NCI-H187 (cell line): ENCODE measurements at regions not wholly inside any gene's neighbourhood (a gene's known extent, or its start where the extent isn't known, plus 50 kb on each side); places are given as distances from the start of the nearest gene placed in this dataset.

Source experiments
- DNase-seq, 2 experiments: peaks; one replicate each; lab custom pipeline; 2025; lab: John Stamatoyannopoulos, UW

DNA sequence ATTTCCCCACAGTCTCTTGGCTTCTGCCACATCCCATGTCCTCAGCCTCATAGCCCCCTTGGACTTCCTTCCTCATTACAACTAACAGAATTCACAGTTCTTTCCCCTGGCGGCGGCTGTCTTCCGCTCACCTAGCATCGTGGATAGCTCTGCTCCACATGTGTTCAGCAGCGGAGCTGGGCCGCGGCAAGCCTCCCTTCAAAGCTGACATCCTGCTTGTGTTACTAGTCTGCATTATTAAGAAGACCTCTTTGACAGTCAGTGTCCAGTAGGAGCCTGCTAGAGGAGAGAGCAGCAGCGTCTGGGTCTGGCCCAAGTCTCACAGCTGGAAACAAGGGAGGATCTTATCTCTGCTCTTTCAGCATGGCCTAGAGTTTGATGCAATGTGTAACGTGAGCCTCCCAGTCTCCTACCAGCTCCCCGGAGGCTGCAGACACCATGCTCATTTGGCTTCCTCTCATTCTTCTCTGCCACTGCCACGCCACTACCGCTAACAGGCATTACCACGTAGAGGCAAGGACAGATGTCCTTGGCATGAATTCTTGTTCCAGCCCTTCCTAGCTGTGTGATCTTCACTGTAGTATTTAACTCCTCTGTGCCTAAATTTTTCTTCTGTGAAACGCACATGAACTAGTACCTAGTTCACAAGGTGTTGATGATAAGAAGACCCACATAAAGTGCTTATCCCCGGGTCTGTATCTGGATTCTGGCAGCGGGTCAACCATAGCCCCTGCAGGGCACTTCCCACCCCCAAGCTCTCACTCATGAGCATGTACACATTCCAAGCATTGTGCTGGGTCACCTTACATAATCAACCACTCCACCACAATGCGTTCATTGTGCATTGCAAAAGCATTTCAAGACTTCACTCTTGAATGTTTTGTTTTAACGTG, 107.1 kb upstream of the BACH2 start:
- DNase-seq = no peak

DNA sequence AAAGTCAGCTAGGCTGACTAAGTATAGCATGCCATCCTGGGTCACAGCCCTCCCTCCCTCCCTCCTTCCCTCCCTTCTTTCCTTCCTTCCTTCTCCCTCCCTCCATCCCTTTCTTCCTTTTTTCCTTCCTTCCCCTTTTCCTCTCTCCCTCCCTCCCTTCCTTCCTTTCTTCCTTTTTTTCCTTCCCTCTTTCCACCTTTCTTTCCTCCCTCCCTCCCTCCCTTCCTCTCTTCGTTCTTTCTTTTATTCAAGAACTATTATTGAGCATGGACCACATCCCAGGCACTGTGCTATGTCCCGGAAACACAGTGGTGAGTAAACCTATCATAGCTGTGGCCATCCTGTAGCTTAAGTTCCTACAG, 106.2 kb upstream of the BACH2 start:
- DNase-seq = no peak

DNA sequence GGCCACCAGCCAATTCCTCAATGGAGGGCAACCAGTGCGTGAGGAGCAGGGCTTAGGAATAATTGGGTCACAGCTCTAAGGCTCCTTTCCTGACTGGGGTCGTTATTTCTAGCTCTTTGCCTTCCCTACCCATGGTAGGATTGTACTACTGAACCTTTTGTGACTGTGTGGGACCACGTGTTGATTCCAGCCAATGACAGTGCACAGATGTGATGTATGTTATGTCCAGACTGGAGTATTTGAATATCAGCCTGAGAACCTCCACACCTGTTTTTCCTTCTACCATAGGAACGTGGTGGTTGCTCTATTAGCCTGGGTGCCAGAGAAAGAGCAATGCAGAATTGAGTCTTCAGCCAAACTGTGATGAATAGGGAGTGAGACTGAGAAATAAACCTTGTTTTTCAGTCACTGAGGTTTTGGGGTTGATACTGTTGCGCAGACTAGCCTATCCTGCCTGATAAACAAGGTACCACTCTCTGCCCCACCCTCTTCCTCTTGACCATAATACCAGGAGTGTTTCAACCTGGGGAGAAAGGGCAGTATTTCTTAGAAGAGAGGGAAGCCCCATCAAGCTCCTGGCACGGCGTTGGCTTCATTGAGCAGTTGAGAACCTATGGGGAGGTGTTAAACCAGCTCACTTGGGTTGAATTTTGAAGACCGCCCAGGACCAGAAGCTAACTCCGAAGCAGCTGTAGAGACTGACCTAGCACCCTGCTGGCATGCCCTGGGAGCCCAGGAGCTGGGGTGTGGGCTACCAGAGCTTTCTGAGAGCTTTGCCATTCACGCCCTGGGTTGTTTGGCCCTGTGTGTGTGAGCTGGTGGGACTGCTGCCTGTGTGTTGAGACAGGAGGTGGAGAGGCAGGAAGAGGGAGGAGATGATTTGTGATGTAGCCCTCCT, 105.5 kb upstream of the BACH2 start:
- no peak for DNase-seq

DNA sequence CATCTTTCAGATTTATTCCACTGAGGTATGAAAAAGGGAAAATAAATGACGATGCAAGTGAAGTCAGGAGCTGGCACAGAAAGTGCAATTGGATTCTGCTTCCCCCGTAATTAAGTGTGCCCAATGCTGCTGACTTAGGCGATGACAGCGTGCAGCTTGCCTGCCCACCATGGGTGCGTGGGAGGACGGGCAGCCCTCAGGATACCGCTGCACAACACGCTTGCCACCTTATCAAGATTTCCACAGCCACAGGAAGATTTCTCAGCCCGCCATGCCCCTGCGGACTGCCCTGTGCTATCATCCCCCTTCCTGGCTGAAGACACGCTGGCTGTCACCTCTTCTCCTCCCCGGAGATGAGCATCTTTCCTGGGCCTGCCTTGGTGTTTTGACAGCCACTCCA, 103.3 kb upstream of the BACH2 start:
- DNase-seq = no peak

DNA sequence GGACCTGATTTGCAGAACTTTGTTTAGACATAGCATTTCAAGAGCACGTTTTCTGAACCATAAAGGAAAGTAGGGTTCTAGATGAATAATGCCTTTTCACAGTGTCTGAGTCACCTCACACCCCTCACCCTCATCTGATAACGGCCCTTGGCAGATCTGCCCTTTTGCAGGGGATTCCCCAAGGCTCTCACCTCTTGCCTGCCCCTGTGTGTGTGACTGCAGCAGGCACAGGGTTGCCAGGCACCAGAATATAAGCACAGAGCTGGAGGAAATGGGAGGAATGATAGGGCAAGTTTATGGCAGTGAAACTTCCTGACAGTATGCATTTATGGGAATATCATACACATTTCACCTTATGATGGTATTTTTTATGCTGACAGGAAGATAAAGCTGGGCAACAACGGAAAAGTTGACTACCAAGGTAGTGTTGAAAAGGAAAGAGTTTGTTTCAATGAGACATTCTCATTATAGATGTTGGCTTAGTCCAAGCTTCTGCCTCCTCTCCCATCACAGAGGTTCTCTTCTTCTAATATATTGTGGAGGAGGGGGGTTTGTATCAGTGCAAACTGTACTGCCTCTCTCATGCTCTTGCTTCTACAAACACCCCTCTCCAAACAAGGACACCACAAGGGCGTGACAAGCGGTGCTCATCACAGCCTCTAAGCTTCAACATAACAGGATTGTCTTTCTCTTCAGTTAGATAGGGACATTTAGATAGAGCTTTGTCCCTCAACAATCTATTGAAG, 101.5 kb upstream of the BACH2 start:
- no peak for DNase-seq

DNA sequence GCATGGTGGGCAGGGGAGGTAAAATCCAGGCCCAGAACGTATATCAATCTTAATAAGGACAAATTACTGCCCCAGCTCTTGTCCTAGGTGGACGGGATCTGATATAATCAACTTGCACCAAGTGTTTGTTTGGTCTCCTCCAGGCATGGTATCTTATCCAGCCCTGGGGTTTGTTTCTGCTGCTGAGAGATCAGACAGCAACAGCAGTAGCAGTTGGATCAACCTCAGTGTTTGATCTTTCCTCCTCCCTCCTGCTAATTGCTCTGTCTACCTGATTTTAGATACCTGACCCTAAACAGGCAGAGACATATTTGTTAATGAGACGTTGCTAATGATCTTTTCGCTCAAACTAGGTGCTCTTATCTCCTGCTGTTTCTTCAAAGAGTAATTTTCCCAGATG, 100.4 kb upstream of the BACH2 start:
- DNase-seq = no peak

DNA sequence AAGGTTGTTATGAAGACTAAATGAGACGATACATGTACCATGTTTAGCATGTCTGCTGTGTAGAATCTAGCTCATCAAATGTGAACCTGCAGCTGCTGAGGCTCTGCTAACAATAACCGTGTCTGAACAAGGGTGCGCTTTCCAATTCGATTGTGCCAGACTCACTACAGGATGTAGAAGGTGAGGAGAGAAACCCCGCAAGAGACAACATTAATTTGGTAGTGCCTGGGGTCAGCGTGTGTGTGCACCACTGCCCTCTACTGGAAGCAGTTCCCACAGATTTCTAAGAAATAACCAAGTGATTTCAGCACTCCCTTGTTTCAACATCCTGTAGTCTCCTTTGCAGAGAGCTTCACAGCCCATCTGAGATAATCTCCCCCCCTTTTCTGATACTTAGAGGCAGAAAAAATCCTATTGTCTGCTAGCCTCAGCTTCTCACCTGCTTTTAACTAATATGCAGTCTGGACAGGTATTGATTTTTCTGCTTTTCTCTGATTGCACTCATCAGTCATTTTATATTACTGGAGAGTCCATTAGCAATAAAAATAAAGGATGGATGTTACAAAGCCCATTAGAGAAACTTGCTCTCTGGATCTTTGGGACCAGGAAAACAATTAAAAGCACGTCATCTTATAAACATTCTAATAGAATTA, 96.7 kb upstream of the BACH2 start:
- DNase-seq = peak; percentile 22 to 40

DNA sequence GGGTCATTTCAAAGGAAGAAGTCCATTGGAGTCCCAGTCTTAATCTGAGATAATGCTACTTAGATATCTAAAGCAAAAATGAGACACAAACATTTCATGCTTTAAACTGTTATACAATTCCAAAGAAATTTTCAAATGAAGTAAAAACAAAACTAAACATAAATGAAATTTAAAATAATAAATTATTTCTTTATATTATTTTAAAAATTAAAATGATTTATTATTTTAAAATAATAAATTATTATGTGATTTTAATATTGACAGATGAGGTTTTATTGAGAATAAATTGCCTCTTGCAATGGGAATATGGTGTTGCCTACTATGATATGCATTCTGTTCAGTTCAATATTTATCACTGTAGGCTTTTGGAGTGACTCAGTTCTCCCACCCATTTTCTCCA, 93.7 kb upstream of the BACH2 start:
- no peak for DNase-seq

DNA sequence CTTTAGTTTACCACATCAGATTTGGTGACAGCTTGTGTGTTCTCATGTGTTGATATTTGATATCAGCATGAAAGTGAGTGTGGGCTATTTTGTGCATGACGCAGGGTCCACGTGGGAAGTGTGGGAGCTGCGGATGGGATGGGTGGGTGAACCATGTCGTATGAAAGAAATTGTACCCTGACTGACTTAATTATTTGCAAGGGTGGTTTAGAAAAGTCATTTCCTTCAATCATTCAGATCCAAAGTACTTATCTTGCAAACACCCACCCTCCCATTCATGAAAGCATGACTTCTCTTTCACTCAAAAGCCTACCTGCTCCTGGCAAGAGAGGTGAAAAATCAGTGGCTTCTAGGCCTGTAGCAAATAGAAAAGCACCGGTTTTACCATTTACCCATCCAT, 91.8 kb upstream of the BACH2 start:
- DNase-seq = no peak

DNA sequence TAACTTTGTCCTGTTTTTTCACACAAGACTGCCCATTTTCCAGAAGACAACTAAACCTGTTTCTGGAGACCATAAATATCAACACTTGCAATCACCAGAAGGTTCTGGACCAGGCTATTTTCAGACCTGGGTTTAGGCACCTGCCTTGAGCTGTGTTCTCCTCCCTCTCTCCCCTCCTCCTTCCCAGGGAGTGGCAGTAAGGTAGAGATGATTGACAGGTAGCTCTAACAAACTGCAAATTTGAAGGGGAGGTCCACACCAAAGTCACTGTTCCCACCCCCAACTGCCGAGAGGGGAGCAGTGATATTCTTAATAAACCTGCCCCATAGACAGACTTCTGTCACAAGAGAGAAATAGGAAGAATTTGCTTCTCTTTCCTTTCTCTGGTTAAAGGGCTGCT, 91.2 kb upstream of the BACH2 start:
- no peak for DNase-seq

DNA sequence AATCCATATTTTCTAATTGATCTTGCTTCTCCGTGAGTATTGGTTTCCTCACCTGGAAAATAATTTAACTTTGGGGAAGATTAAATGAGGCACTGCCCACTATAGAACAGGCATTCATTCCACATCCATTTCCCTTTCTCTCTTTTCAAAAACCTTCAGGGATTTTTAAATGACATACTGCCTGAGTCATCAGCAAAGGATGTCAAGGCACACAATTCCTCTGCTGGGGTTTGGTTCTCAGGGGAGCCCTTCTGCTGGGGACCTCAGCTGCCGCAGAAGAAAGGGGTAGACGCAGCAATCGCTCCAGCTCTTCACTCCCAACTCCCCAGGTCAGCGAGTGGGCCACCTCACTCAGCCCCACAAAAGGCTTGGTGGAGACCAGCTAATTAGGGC, 90.7 kb upstream of the BACH2 start:
- DNase-seq = no peak

DNA sequence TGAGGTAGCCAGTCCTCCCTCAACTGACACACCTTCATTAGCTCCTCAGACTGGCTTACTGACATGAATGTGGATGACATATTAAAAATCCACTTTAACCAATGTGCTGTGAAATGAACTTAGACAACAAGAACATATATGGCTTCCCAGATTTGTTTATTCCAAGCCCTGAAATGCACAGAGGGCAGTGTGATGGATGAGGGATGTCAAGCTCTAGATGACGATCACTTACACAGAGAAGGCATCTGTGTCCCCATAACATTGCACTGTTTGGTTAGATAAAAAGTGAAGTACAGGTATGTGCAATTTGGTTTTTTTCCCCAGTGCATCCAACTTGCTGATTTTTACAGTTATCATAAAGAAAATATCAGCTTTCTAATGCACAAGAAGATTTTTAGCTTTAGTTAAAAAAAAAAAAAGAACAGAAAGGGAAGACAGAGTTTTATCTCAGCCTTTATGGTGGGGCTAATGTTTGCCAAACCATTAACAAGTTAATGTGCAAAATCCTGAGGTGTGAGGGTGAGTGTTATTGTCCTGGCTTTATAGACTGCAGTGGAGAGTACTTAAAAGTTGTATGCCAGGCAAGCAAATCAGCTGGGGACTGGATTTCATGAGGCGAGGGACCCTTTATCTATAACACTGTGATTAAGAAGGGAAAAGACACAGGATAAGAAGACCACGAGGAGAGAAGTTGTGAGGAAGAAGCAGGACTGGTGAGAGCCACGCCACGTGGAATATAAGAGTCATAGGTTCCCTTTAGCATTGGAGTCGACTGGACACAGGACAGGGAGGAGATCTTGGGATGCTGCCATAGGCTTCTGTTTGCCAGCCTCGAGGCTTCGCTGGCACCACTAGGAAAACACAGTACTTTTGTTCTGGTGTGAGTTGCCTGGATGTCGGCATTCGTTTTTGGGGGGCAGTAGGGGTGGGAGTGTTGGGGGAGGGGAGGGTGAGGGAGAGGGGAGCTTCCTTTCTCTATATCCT, 90.0 kb upstream of the BACH2 start:
- DNase-seq = no peak

DNA sequence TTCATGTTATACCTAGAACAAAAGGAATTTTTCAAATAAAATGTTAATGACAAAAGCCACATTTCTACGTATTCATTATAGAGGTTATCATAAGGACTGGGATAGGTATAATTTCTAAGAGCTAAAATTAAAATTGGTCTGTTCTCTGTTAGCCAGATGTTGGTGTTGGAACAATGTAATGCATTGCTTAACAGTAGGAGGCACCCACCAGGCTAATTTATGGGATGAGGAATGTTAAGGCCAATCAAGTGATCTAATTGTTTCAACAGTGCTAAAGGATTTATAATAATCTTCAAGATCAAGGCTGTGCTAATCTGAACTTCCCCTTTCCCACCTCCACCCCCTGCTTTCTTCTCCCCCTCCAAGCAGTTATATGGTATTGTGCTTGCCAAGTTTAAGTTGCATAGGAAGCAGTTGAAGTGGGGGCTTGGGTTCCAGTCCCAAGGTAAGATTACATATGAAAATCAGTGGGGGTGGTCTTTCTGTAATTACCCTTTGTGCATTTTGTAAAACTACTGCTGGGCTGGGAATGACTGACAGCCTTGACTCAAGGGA, 89.2 kb upstream of the BACH2 start:
- DNase-seq = no peak

DNA sequence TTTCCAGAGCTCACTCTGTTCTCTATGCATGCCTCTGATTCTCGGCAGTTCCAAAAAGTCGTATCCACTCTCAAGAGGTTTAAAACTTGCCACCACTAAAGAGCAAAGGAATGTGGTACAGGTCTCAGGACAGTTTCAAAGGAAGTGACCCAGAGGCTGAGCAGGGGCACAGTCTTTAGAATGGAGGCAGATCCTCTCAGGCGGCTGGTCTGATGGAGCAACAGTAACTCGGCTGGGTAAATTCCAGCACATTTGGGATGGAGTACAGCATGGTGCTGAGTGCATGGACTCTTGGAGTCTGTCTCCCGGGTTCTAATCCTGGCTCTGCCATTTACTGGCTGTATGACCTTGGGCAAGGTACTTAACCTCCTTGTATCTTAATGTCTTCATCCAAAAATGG, 88.1 kb upstream of the BACH2 start:
- no peak for DNase-seq

DNA sequence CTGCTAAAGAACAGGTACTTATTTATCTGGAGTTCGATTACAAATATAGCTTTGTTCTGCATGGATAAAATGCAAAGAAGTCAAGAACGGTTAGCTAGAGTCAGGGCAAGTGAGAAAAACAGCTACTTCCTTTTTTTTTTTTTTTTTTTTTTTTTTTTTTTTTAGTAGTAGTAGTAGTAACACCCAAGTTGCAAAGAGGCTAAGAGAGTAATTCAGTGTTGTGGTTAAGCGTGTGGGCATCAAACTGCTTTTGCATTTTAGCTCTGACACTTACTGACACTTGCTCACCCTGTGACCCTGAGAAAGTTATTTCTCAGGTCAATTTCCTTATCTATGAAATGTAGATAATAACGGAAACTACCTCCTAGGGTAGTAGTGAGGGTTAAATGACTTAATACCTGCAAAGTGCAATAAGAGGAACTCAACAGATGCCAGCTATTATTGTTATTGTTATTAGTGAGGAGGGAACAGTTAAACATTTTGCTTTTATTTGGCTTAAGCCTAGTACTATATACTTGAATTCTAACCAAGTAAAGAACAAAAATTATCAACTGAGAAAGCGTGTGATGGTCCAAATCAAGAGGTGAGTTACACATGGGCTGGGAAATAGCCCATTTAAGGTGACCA, 86.7 kb upstream of the BACH2 start:
- DNase-seq = no peak

DNA sequence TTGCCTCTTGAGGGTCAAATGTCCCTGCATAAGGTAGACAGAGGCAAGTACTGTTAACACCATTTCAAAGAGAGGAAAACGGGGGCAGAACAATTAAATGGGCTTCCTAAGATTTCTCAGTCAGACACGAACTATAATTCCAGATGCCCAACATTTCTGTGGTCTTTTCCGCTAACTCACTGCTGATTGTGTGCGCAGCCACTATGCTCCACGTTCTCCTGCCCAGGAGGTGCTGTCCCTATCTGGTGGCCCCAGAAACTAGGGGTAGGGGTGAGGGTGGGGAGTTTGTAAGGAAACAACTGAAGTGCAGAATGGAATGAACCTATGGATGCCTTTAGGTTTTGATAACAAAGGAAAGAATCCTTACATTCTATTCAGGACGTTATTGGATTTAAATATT, 86.1 kb upstream of the BACH2 start:
- DNase-seq = no peak

DNA sequence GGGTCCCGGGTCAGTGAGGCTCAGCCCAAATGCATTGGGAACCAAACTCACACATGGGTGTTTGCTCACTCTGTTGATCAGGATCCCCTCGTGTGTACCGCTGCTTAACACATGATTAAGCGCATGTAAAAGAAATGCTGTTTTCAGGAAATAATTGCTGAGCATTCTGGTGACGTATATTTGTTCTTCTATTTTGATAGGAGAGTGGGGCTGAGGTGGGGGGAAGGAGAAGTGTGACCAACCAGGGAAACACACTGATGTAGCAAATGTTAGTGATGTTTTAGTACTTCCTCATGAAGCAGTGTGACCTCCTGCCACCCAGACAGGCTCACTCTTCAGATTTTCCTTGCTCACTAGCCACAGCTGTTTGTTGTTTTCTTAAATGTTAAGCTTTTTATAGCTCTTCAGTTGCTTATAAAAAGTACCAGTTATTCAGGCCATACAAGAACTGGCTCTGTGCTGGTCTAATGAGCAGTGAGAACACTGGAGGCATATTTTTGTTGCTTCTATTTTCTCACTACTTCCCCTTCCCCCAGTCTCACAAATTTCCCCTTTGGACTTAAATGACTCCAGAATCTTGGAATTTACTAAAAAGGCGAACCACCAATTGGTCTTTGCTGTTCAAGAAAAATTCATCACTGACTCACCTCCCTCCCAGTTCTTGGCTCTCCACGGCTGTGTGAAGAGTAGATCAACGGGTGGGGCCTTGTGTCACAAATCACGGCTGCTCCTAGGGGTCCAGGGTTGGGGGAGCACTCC, 79.2 kb upstream of the BACH2 start:
- no peak for DNase-seq

DNA sequence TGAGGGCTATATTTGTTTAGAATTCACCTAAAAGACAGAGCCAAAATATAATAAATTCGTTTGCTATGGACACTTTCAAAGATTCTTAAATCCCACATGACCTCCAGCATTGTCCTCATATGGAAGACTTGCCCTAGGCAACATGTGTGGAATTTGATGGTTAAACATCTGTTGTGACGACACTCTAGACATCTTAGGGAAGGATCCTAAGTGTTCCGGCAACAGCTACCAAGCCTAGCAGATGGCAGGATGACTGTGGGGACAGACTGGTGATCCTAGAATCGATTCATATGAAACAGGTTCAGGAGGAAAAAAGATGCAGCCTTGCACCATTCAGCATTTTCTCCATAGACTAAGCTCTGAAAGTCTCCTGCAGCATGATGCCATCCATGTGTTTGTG, 77.6 kb upstream of the BACH2 start:
- no peak for DNase-seq

DNA sequence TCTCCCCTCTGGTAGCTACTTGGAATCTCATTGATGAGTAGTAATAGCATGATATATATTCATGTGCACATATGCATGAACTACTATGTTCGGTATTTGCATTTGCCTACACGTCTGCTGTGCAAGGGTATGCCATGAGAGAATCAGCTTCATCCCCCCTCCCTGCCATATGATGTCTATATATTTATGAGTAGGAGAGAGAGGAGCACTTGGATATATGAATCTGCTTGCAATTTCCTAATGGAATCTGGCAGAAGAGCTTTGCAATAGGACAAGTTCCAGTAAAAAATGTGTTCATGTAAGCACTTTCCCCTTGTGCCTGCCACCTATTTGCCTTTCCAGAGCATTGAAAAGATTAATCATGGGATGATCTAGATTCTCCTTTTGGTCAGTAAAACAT, 76.2 kb upstream of the BACH2 start:
- no peak for DNase-seq
